B cell (primary cell): ENCODE measurements at regions not wholly inside any gene's neighbourhood (a gene's known extent, or its start where the extent isn't known, plus 50 kb on each side); places are given as distances from the start of the nearest gene placed in this dataset.
"Not testable (repeated sequence)": the region's sequence is repeated elsewhere in the genome, so short reads cannot be mapped to it uniquely, and the experiment has no call there.

ENCODE experiments used
- ATAC-seq: fragments of 200-7000 bp; cut with Tn5 transposase; one replicate; pipeline ENCODE4 v1.10.0; 2021; ENCODE audit warnings: low read depth, mild to moderate bottlenecking, moderate number of reproducible peaks, moderate library complexity
- CTCF ChIA-PET: fragments of 350-600 bp; sonication (Branson Sonifier 250); formaldehyde crosslinking; loops from one replicate; lab custom pipeline; 2021; ENCODE audit warnings: antibody characterized with exemption, inconsistent platforms; lab: Charles Lee
- POLR2A ChIA-PET: fragments of 350-600 bp; sonication (Branson Sonifier 250); formaldehyde crosslinking; loops from one replicate; lab custom pipeline; 2021; ENCODE audit warnings: antibody characterized with exemption; lab: Charles Lee
- DNase-seq: peaks from one replicate; pipeline ENCODE4 v3.0.0; 2013
- H2AFZ ChIP-seq: 2 replicates; pipeline ENCODE4 v1.6.1; 2012; ENCODE audit warnings: mild to moderate bottlenecking, low read depth, low read length; ENCODE audit not compliant: insufficient read depth, poor library complexity, severe bottlenecking
- H3K27ac ChIP-seq, 2 donors: 1 replicate in 1 of 2; 2 replicates in 1 of 2; pipeline ENCODE4 v1.5.1; 2012 to 2013; ENCODE audit warnings: low read length in 2 of 2, mild to moderate bottlenecking in 2 of 2, moderate library complexity in 1 of 2
- H3K27me3 ChIP-seq, 4 experiments: fragments of 200-600 bp in 1 of 4; sonication (generic) in 1 of 4; replicated peaks in 1 of 4; 1 replicate in 2 of 4; 2 replicates in 2 of 4; pipeline versions ENCODE4 v1.6.1 to v1.7.0; 2013 to 2016; ENCODE audit warnings: low read length in 3 of 4, mild to moderate bottlenecking in 2 of 4, mixed read lengths in 1 of 4, moderate library complexity in 1 of 4; ENCODE audit not compliant: insufficient read depth in 4 of 4, control insufficient read depth in 3 of 4; ENCODE audit errors: control extremely low read depth in 1 of 4
- H3K36me3 ChIP-seq, 2 experiments: replicated peaks in 1 of 2; 1 replicate in 1 of 2; 2 replicates in 1 of 2; pipeline versions ENCODE4 v1.6.1 to v1.7.1; 2013; ENCODE audit warnings: low read length in 1 of 2; ENCODE audit not compliant: insufficient read depth in 2 of 2, control insufficient read depth in 1 of 2; ENCODE audit errors: control extremely low read depth in 1 of 2, extremely low read depth in 1 of 2
- H3K4me1 ChIP-seq, 2 donors: fragments of 200-600 bp in 1 of 2; sonication (generic) in 1 of 2; 1 replicate in 1 of 2; 2 replicates in 1 of 2; pipeline versions ENCODE4 v1.5.1 to v1.6.1; 2013 to 2017; ENCODE audit warnings: low read length in 2 of 2; ENCODE audit not compliant: control insufficient read depth in 2 of 2, insufficient read depth in 2 of 2
- H3K4me2 ChIP-seq: replicated peaks from 2 replicates; pipeline ENCODE3; 2012; ENCODE audit warnings: mild to moderate bottlenecking, low read depth, low read length; ENCODE audit not compliant: poor library complexity, severe bottlenecking
- H3K4me3 ChIP-seq, 5 experiments: fragments of 200-600 bp in 1 of 5; sonication (generic) in 1 of 5; 1 replicate in 3 of 5; 2 replicates in 2 of 5; pipeline versions ENCODE4 v1.5.1 to v1.7.0; 2011 to 2016; ENCODE audit warnings: low read length in 4 of 5, mild to moderate bottlenecking in 4 of 5, low read depth in 2 of 5, control low read depth in 1 of 5, moderate library complexity in 1 of 5; ENCODE audit not compliant: insufficient read depth in 1 of 5; ENCODE audit errors: control extremely low read depth in 1 of 5, extremely low read depth in 1 of 5
- H3K79me2 ChIP-seq: fragments of 200-600 bp; sonication (generic); one replicate; pipeline ENCODE4 v1.6.0; 2016; ENCODE audit warnings: low read length; ENCODE audit not compliant: control insufficient read depth, insufficient read depth
- H3K9ac ChIP-seq: fragments of 200-600 bp; sonication (generic); 2 replicates; pipeline ENCODE4 v1.6.1; 2017; ENCODE audit warnings: mild to moderate bottlenecking, low read length, moderate library complexity
- H3K9me3 ChIP-seq, 3 donors: one replicate each; pipeline versions ENCODE4 v1.6.1 to v1.7.1; 2013; ENCODE audit warnings: low read length in 2 of 3; ENCODE audit not compliant: control insufficient read depth in 2 of 3, insufficient read depth in 1 of 3; ENCODE audit errors: control extremely low read depth in 1 of 3
- H4K20me1 ChIP-seq: 2 replicates; pipeline ENCODE4 v1.6.0; 2012; ENCODE audit warnings: mild to moderate bottlenecking, low read length; ENCODE audit not compliant: insufficient read depth, control insufficient read depth, poor library complexity, severe bottlenecking
- H3K27ac Mint-ChIP-seq: one replicate; pipeline ENCODE4 v1.8.0; 2021; ENCODE audit warnings: mixed read lengths
- H3K27me3 Mint-ChIP-seq: one replicate; pipeline ENCODE4 v1.8.0; 2021; ENCODE audit warnings: mixed read lengths
- H3K4me1 Mint-ChIP-seq: one replicate; pipeline ENCODE4 v1.8.0; 2021; ENCODE audit warnings: mixed read lengths
- H3K4me3 Mint-ChIP-seq: one replicate; pipeline ENCODE4 v1.8.0; 2021; ENCODE audit warnings: mixed read lengths
- H3K9me3 Mint-ChIP-seq: one replicate; pipeline ENCODE4 v1.8.0; 2022; ENCODE audit warnings: mixed read lengths; ENCODE audit not compliant: insufficient read depth
- WGBS: methylation state at CpG from one replicate; pipeline ENCODE4 v1.1.5; 2013; ENCODE audit warnings: missing lambda C conversion rate; ENCODE audit not compliant: insufficient coverage; 5-methylcytosine and 5-hydroxymethylcytosine counted together
- intact Hi-C: fragments of 100-400 bp; cut with micrococcal nuclease; formaldehyde crosslinking; loops from one replicate; pipeline ENCODE4 v1.10.0; 2022

DNA sequence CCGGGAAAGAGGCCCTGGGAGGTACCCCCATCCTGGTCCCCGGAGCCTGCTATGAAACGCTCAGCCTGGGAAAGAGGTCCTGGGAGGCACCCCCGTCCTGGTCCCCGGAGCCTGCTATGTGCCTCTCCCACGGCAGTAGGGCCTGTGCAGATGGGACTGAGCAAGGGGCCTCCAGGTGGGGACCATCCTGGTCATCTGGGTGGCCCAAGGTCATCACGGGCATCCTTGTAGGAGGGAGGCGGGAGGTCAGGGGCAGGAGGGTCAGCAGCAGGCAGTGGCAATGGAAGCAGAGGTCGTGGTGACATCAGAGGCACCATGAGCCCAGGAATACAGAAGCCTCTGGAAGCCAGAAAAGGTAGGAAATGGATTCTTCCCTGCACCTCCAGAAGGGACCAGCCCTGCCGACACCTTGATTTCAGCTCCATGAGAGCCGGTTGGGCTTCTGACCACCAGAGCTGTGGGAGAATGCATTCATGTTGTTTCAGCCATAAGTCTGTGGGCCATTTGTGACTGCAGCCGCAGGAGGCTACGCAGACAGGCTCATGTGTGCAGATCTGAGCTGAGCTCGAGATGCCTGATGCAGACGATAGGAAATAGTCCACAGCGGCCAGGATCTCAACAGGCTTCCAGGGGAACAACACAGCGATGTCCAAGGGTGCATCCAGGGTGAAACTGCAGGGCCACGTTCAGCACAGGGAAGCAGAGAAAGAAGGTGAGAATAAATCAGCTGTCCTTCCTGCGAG is 190.7 kb downstream of the LAT start:
- DNase-seq, H4K20me1 ChIP-seq, POLR2A ChIA-PET, CTCF ChIA-PET, H3K27ac Mint-ChIP-seq, intact Hi-C loops, H3K9me3 ChIP-seq, H3K4me3 Mint-ChIP-seq, H3K9ac ChIP-seq, H3K27me3 Mint-ChIP-seq, H3K4me1 Mint-ChIP-seq, ATAC-seq, H3K36me3 ChIP-seq, H2AFZ ChIP-seq, H3K27me3 ChIP-seq, H3K27ac ChIP-seq, H3K4me3 ChIP-seq, H3K4me2 ChIP-seq, H3K4me1 ChIP-seq, H3K79me2 ChIP-seq, H3K9me3 Mint-ChIP-seq: not testable (repeated sequence)
- 93% methylated on average over 14 of the region's 19 CpGs for WGBS

GRCh38 chr16:29173371-29174305 is 188.8 kb downstream of the LAT start:
- H2AFZ ChIP-seq, H3K9me3 Mint-ChIP-seq, H3K27me3 ChIP-seq, H3K4me3 Mint-ChIP-seq, H3K4me1 ChIP-seq, H3K36me3 ChIP-seq, H4K20me1 ChIP-seq, intact Hi-C loops, DNase-seq, CTCF ChIA-PET, H3K27me3 Mint-ChIP-seq, H3K4me1 Mint-ChIP-seq, ATAC-seq, H3K27ac Mint-ChIP-seq, H3K9me3 ChIP-seq, H3K79me2 ChIP-seq, H3K9ac ChIP-seq, H3K4me2 ChIP-seq, H3K4me3 ChIP-seq, POLR2A ChIA-PET, H3K27ac ChIP-seq: not testable (repeated sequence)
- 100% methylated on average over 3 of the region's 16 CpGs for WGBS

DNA sequence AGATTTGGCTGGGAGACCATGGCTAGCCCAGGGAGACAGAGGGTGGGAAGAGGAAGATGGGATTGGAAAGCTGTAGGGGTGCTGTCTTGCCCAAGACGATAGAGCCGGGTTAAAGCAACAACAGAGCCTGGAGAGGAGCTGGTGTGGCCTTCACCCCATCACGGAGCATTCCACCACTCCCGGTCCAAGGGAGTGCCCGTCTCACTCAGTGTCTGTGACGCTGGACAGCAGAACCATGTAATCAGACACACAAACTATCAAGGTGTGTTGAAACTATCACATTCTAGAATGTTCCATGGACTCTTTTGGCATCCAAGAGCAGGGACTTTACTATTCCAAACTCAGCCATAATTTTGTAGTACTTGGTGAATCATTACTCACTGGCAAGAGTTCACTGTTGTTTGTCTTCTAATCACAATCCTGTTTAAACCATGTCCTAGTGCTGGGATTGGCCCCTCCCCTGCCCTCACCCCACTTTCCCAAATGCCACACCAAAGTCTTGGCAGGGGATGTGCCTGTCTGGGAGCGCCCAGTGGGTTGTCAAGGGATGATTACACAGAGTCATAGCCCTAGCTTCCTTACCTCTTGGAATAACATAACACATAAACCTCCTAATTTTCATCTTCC is 187.4 kb downstream of the LAT start:
- intact Hi-C loops, H3K4me1 Mint-ChIP-seq, H2AFZ ChIP-seq, H3K9me3 Mint-ChIP-seq, H3K27me3 Mint-ChIP-seq, H3K79me2 ChIP-seq, DNase-seq, H3K27me3 ChIP-seq, H3K27ac Mint-ChIP-seq, H3K4me3 Mint-ChIP-seq, CTCF ChIA-PET, H3K4me1 ChIP-seq, POLR2A ChIA-PET, H4K20me1 ChIP-seq, H3K27ac ChIP-seq, H3K4me3 ChIP-seq, H3K9me3 ChIP-seq, H3K9ac ChIP-seq, H3K4me2 ChIP-seq, H3K36me3 ChIP-seq, ATAC-seq: not testable (repeated sequence)
- 100% methylated on average over 5 of the region's 7 CpGs for WGBS
